ENCODE measurements at regions not wholly inside any gene's neighbourhood (a gene's known extent, or its start where the extent isn't known, plus 50 kb on each side); places are given as distances from the start of the nearest gene placed in this dataset.

DNA sequence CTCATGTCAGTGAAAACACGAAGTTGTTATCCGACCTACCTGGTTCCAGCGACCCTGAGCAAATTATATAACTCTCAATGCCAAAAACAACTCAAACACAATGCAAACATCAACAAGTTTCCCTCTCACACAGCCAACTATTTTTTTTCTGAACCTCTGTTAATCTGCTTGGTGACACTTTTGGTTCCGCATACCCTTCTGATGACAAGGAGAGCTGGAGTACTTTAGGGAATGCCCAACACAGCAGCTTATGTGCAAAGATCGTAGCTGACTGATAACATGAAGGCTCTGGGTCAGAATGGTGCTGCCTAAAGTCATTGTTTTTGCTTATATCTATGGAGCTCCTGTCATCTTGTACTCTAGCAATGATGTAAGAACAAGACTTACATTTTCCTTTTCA is 72.7 kb upstream of the CCDC68 start:
- TF ChIP-seq, protein P1, sequence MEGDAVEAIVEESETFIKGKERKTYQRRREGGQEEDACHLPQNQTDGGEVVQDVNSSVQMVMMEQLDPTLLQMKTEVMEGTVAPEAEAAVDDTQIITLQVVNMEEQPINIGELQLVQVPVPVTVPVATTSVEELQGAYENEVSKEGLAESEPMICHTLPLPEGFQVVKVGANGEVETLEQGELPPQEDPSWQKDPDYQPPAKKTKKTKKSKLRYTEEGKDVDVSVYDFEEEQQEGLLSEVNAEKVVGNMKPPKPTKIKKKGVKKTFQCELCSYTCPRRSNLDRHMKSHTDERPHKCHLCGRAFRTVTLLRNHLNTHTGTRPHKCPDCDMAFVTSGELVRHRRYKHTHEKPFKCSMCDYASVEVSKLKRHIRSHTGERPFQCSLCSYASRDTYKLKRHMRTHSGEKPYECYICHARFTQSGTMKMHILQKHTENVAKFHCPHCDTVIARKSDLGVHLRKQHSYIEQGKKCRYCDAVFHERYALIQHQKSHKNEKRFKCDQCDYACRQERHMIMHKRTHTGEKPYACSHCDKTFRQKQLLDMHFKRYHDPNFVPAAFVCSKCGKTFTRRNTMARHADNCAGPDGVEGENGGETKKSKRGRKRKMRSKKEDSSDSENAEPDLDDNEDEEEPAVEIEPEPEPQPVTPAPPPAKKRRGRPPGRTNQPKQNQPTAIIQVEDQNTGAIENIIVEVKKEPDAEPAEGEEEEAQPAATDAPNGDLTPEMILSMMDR (IDR thresholded peaks at IDR 0.05): no peak
- TF ChIP-seq POLR2A (IDR thresholded peaks at IDR 0.05): no peak
